MCF 10A (cell line): ENCODE measurements at regions not wholly inside any gene's neighbourhood (a gene's known extent, or its start where the extent isn't known, plus 50 kb on each side); places are given as distances from the start of the nearest gene placed in this dataset.

ENCODE experiments used
- BruUV-seq: library from RNA; stranded (reverse); fragments of 400-500 nt; replicated peaks from 2 replicates; lab custom pipeline; 2021; lab: Mats Ljungman, UMichigan
- CTCF ChIA-PET: fragments of 300-600 bp; sonication (Branson Sonifier 250); formaldehyde crosslinking; extraction: SDS; loops from one replicate; lab custom pipeline; 2021; ENCODE audit warnings: antibody characterized with exemption, inconsistent platforms; lab: Yijun Ruan, JAX
- POLR2A ChIA-PET: fragments of 300-600, 350-650 bp; sonication (Branson Sonifier 250); formaldehyde crosslinking; extraction: SDS; loops from one replicate; lab custom pipeline; 2020; ENCODE audit warnings: antibody characterized with exemption, inconsistent platforms; lab: Yijun Ruan, JAX
- DNase-seq: peaks from one replicate; pipeline ENCODE4 v3.0.0-alpha.2; 2018; ENCODE audit not compliant: unreplicated experiment
- H3K27ac Mint-ChIP-seq: one replicate; pipeline ENCODE4 v1.8.0; 2022; ENCODE audit warnings: mild to moderate bottlenecking, low read depth, mixed read lengths; ENCODE audit not compliant: unreplicated experiment
- H3K27me3 Mint-ChIP-seq: one replicate; pipeline ENCODE4 v1.8.0; 2022; ENCODE audit warnings: mixed read lengths; ENCODE audit not compliant: insufficient read depth, unreplicated experiment
- H3K36me3 Mint-ChIP-seq: one replicate; pipeline ENCODE4 v1.8.0; 2022; ENCODE audit warnings: mild to moderate bottlenecking, moderate library complexity, mixed read lengths; ENCODE audit not compliant: insufficient read depth, unreplicated experiment
- H3K4me1 Mint-ChIP-seq: one replicate; pipeline ENCODE4 v1.8.0; 2022; ENCODE audit warnings: mixed read lengths; ENCODE audit not compliant: insufficient read depth, unreplicated experiment
- H3K4me3 Mint-ChIP-seq: one replicate; pipeline ENCODE4 v1.8.0; 2022; ENCODE audit warnings: mild to moderate bottlenecking, moderate library complexity, mixed read lengths; ENCODE audit not compliant: unreplicated experiment
- H3K9me3 Mint-ChIP-seq: one replicate; pipeline ENCODE4 v1.8.0; 2022; ENCODE audit warnings: mixed read lengths; ENCODE audit not compliant: unreplicated experiment
- intact Hi-C: fragments of 100-400 bp; cut with micrococcal nuclease; formaldehyde crosslinking; loops from 2 replicates; pipeline ENCODE4 v1.14.1; 2022
- TF ChIP-seq, protein P1 (sequence below): fragments of 200-600 bp; IDR thresholded peaks from one replicate; pipeline ENCODE4 v1.8.0; 2022; ENCODE audit warnings: antibody characterized with exemption, mild to moderate bottlenecking; ENCODE audit not compliant: unreplicated experiment

- peaks cover 32% of the 10 kb centered on the region for H3K9me3 Mint-ChIP-seq
Observed at GRCh38 chr22:49087716-49088601, 739.7 kb downstream of the BRD1 start.

GRCh38 chr22:49087198-49087597 lies 740.5 kb downstream of the BRD1 start:
- no peaks in the 10 kb centered on the region for H3K27me3 Mint-ChIP-seq
- H3K27ac Mint-ChIP-seq = no peak overlapping the region
- POLR2A ChIA-PET = no interaction called here
- TF ChIP-seq, protein P1, sequence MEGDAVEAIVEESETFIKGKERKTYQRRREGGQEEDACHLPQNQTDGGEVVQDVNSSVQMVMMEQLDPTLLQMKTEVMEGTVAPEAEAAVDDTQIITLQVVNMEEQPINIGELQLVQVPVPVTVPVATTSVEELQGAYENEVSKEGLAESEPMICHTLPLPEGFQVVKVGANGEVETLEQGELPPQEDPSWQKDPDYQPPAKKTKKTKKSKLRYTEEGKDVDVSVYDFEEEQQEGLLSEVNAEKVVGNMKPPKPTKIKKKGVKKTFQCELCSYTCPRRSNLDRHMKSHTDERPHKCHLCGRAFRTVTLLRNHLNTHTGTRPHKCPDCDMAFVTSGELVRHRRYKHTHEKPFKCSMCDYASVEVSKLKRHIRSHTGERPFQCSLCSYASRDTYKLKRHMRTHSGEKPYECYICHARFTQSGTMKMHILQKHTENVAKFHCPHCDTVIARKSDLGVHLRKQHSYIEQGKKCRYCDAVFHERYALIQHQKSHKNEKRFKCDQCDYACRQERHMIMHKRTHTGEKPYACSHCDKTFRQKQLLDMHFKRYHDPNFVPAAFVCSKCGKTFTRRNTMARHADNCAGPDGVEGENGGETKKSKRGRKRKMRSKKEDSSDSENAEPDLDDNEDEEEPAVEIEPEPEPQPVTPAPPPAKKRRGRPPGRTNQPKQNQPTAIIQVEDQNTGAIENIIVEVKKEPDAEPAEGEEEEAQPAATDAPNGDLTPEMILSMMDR = no peak
- no peaks in the 10 kb centered on the region for H3K4me1 Mint-ChIP-seq
- peaks cover 40% of the 10 kb centered on the region for H3K9me3 Mint-ChIP-seq
- H3K4me3 Mint-ChIP-seq = no peak overlapping the region
- H3K36me3 Mint-ChIP-seq = no peaks in the 10 kb centered on the region
- DNase-seq = no peak
- BruUV-seq = no TSS peak
- CTCF ChIA-PET = interaction anchor here (0.5 kb wide), 1 partner anchor 1680 kb away, joined by 3 read pairs; no protein-coding TSS in a partner anchor
- intact Hi-C loops = no loop called here

More at GRCh38 chr22:49087716-49088601, 739.7 kb downstream of the BRD1 start:
- Mint-ChIP-seq H3K36me3 (no peaks in the 10 kb centered on the region), H3K4me3 (no peak overlapping the region), H3K27ac (no peak overlapping the region), H3K27me3 (no peaks in the 10 kb centered on the region), H3K4me1 (no peaks in the 10 kb centered on the region)
- POLR2A ChIA-PET = no interaction called here
- CTCF ChIA-PET = no interaction called here
- BruUV-seq = no TSS peak
- DNase-seq = no peak
- TF ChIP-seq, protein P1 = no peak
- intact Hi-C loops = no loop called here

DNA sequence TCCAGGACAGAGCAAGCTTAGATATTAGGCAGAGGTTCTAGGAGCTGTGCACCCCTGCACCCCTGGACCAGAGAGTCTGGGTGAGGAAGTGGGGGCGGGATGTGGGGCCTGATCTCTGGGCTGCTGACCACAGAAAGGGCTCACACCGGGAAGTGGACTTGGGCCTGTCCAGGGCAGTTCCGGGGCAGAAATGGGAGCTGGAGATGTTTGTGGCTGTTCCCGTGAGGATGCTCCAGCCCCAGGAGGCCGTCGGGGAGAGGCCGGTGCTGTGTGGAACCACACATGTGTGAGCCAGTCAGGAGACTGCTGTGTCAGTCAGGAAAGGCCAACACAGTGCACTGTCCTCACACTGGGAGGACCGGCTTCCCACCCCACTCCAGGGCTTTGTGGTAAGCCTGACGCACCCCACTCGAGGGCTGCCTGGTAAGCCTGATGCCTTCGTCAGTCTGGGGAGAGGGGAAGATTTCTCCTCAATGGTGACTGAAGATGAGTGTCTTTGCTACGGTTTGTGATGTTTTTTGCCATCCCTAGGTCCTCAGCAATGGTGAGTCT lies 741.0 kb downstream of the BRD1 start:
- no TSS peak for BruUV-seq
- CTCF ChIA-PET = interaction anchor here (0.5 kb wide), 1 partner anchor 1679 kb away, joined by 3 read pairs; no protein-coding TSS in a partner anchor
- intact Hi-C loops = no loop called here

GRCh38 chr22:49086181-49086580 lies 741.5 kb downstream of the BRD1 start:
- TF ChIP-seq, protein P1 = no peak
- POLR2A ChIA-PET = no interaction called here
- no peaks in the 10 kb centered on the region for H3K27me3 Mint-ChIP-seq
- CTCF ChIA-PET = no interaction called here
- H3K4me1 Mint-ChIP-seq = no peaks in the 10 kb centered on the region
- no TSS peak for BruUV-seq
- peaks cover 41% of the 10 kb centered on the region for H3K9me3 Mint-ChIP-seq
- H3K4me3 Mint-ChIP-seq = no peak overlapping the region
- DNase-seq = no peak
- intact Hi-C loops = no loop called here
- H3K36me3 Mint-ChIP-seq = no peaks in the 10 kb centered on the region
- no peak overlapping the region for H3K27ac Mint-ChIP-seq

More for the DNA sequence above, 741.0 kb downstream of the BRD1 start:
- no peak for DNase-seq
- H3K9me3 Mint-ChIP-seq = peaks cover 43% of the 10 kb centered on the region
- no peak overlapping the region for H3K4me3 Mint-ChIP-seq
- POLR2A ChIA-PET = no interaction called here
- H3K27me3 Mint-ChIP-seq = no peaks in the 10 kb centered on the region
- H3K27ac Mint-ChIP-seq = no peak overlapping the region
- TF ChIP-seq, protein P1 = no peak
- no peaks in the 10 kb centered on the region for H3K36me3 Mint-ChIP-seq
- no peaks in the 10 kb centered on the region for H3K4me1 Mint-ChIP-seq
